Upper lobe of left lung (tissue), 4 donors: ENCODE measurements at regions not wholly inside any gene's neighbourhood (a gene's known extent, or its start where the extent isn't known, plus 50 kb on each side); places are given as distances from the start of the nearest gene placed in this dataset.

Experiments
- CTCF ChIP-seq, 6 experiments: fragments of 450-650 bp in 4 of 6; fragments of 200-600 bp in 2 of 6; sonication (generic) in 2 of 6; IDR thresholded peaks; one replicate each; pipeline ENCODE4 v1.5.1; 2016 to 2019; ENCODE audit warnings: antibody characterized with exemption in 6 of 6
- POLR2A ChIP-seq, 4 donors: fragments of 450-650 bp; IDR thresholded peaks; one replicate each; pipeline ENCODE4 v1.5.1; 2016 to 2017; ENCODE audit warnings: antibody characterized with exemption in 4 of 4, mild to moderate bottlenecking in 2 of 4

GRCh38 chr10:117752103-117752502 is 209.6 kb downstream of the EMX2 start:
- TF ChIP-seq CTCF (IDR thresholded peaks at IDR 0.05) (no peak), POLR2A (IDR thresholded peaks at IDR 0.05) (no peak)
